Spleen (tissue), 11 donors: ENCODE measurements at regions not wholly inside any gene's neighbourhood (a gene's known extent, or its start where the extent isn't known, plus 50 kb on each side); places are given as distances from the start of the nearest gene placed in this dataset.

Experiments
- DNase-seq: peaks from one replicate; pipeline ENCODE4 v3.0.0-alpha.2; 2020
- H3K27ac ChIP-seq, 8 donors: fragments of 200-600 bp; sonication (generic) in 7 of 8; 1 replicate in 4 of 8; 2 replicates in 4 of 8; pipeline versions ENCODE4 v1.5.0 to v1.8.0; 2016 to 2021; ENCODE audit warnings: inconsistent platforms in 4 of 8, mild to moderate bottlenecking in 4 of 8, moderate library complexity in 1 of 8
- H3K27me3 ChIP-seq, 7 donors: fragments of 200-600 bp; sonication (generic) in 6 of 7; replicated peaks in 1 of 7; 1 replicate in 4 of 7; 2 replicates in 3 of 7; pipeline versions ENCODE4 v1.5.0 to v1.8.0; 2016 to 2021; ENCODE audit warnings: inconsistent platforms in 3 of 7, mild to moderate bottlenecking in 1 of 7
- H3K36me3 ChIP-seq, 6 donors: fragments of 200-600 bp; sonication (generic) in 5 of 6; 1 replicate in 4 of 6; 2 replicates in 2 of 6; pipeline versions ENCODE4 v1.5.0 to v1.8.0; 2016 to 2021; ENCODE audit warnings: inconsistent platforms in 2 of 6
- H3K4me1 ChIP-seq, 6 donors: fragments of 200-600 bp; sonication (generic) in 5 of 6; 1 replicate in 3 of 6; 2 replicates in 3 of 6; pipeline versions ENCODE4 v1.5.0 to v1.8.0; 2016 to 2021; ENCODE audit warnings: inconsistent platforms in 3 of 6
- H3K4me3 ChIP-seq, 8 donors: fragments of 200-600 bp; sonication (generic) in 7 of 8; 1 replicate in 4 of 8; 2 replicates in 4 of 8; pipeline versions ENCODE4 v1.5.0 to v1.8.0; 2016 to 2021; ENCODE audit warnings: inconsistent platforms in 4 of 8, mild to moderate bottlenecking in 4 of 8, moderate library complexity in 2 of 8
- H3K9me3 ChIP-seq, 8 donors: fragments of 200-600 bp; sonication (generic) in 7 of 8; 1 replicate in 4 of 8; 2 replicates in 4 of 8; pipeline versions ENCODE4 v1.5.0 to v1.8.0; 2016 to 2021; ENCODE audit warnings: inconsistent platforms in 4 of 8
- CTCF ChIP-seq, 11 experiments: fragments of 200-600 bp in 7 of 11; fragments of 450-650 bp in 4 of 11; sonication (generic) in 4 of 11; IDR thresholded peaks in 8 of 11; conservative IDR thresholded peaks in 3 of 11; 1 replicate in 7 of 11; 2 replicates in 4 of 11; pipeline versions ENCODE4 v1.4.0 to v1.8.0; 2016 to 2021; ENCODE audit warnings: antibody characterized with exemption in 11 of 11, inconsistent platforms in 4 of 11, mild to moderate bottlenecking in 1 of 11
- POLR2A ChIP-seq, 3 donors: fragments of 450-650 bp; IDR thresholded peaks; one replicate each; pipeline ENCODE4 v1.5.1; 2017; ENCODE audit warnings: antibody characterized with exemption in 3 of 3, mild to moderate bottlenecking in 1 of 3
- POLR2AphosphoS5 ChIP-seq, 3 donors: sonication (generic); formaldehyde crosslinking; IDR thresholded peaks; one replicate each; pipeline ENCODE4 v1.5.1; 2017; ENCODE audit warnings: antibody characterized with exemption in 3 of 3
- WGBS, 5 donors: extraction: QIAGEN DNeasy Blood & Tissue Kit in 3 of 5; methylation state at CpG; one replicate each; pipeline versions ENCODE4 v1.1.5 to v1.1.7; 2013 to 2018; 5-methylcytosine and 5-hydroxymethylcytosine counted together
- intact Hi-C: fragments of 100-400 bp; cut with DNase I; formaldehyde crosslinking; loops from one replicate; pipeline ENCODE4 v1.15.0; 2023; ENCODE audit warnings: low total_unique reads
- donor health status: healthy with polysubstance abuse.
- donor health status: DM: no; HTN: no; CAD: no; lungs with moderate emphysema.
- donor health status: DM: no; HTN: no; CAD: no.
- donor health status: Bipolar disorder and iron deficiency.
- donor health status: healthy.
- donor health status: DM: no; HTN: no; CAD: no.
- donor health status: DM: yes; HTN: yes; CAD: no.

GRCh38 chr5:125974679-125975078 lies 448.5 kb upstream of the GRAMD2B start:
- TF ChIP-seq POLR2AphosphoS5 (IDR thresholded peaks at IDR 0.05): no peak
- no peak for TF ChIP-seq POLR2A (IDR thresholded peaks at IDR 0.05)
- no peak for TF ChIP-seq CTCF (IDR thresholded peaks at IDR 0.05 in 8 of 11, conservative IDR thresholded peaks at IDR 0.05 in 3 of 11)
- intact Hi-C loops: no loop called here
- Histone ChIP-seq H3K9me3 (no peaks in the 10 kb centered on the region), H3K27ac (no peak overlapping the region), H3K4me1 (no peaks in the 10 kb centered on the region), H3K36me3 (no peaks in the 10 kb centered on the region), H3K4me3 (no peak overlapping the region), H3K27me3 (no peaks in the 10 kb centered on the region)
- DNase-seq: no peak
- 80 to 88% (median 87%) methylated on average over 3 of the region's 3 CpGs for WGBS, 5 donors

- no peaks in the 10 kb centered on the region for H3K9me3 ChIP-seq
- H3K4me3 ChIP-seq: no peak overlapping the region
- H3K36me3 ChIP-seq: no peaks in the 10 kb centered on the region
- DNase-seq: no peak
- WGBS, 5 donors: 73 to 93% (median 80%) methylated on average over 2 of the region's 2 CpGs
- no peak for TF ChIP-seq POLR2A (IDR thresholded peaks at IDR 0.05)
- TF ChIP-seq POLR2AphosphoS5 (IDR thresholded peaks at IDR 0.05): no peak
- no peak for TF ChIP-seq CTCF (IDR thresholded peaks at IDR 0.05 in 8 of 11, conservative IDR thresholded peaks at IDR 0.05 in 3 of 11)
- H3K27me3 ChIP-seq: no peaks in the 10 kb centered on the region
- H3K27ac ChIP-seq: no peak overlapping the region
- H3K4me1 ChIP-seq: no peaks in the 10 kb centered on the region
- intact Hi-C loops: no loop called here
Observed at GRCh38 chr5:125976421-125977000, 446.7 kb upstream of the GRAMD2B start.

- H3K36me3 ChIP-seq: no peaks in the 10 kb centered on the region
- no peak overlapping the region for H3K27ac ChIP-seq
- no peaks in the 10 kb centered on the region for H3K27me3 ChIP-seq
- H3K4me1 ChIP-seq: no peaks in the 10 kb centered on the region
- TF ChIP-seq POLR2AphosphoS5 (IDR thresholded peaks at IDR 0.05) (no peak), CTCF (IDR thresholded peaks at IDR 0.05 in 8 of 11, conservative IDR thresholded peaks at IDR 0.05 in 3 of 11) (no peak), POLR2A (IDR thresholded peaks at IDR 0.05) (no peak)
- no peaks in the 10 kb centered on the region for H3K9me3 ChIP-seq
- 83 to 92% (median 87%) methylated on average over 3 of the region's 3 CpGs for WGBS, 5 donors
- no peak overlapping the region for H3K4me3 ChIP-seq
- intact Hi-C loops: no loop called here
- no peak for DNase-seq
Observed at GRCh38 chr5:125978015-125978414, 445.2 kb upstream of the GRAMD2B start.

GRCh38 chr5:125979636-125980035 lies 443.6 kb upstream of the GRAMD2B start:
- DNase-seq: no peak
- H3K4me1 ChIP-seq: no peaks in the 10 kb centered on the region
- H3K9me3 ChIP-seq: peaks cover 0 to 4% (median 0%) of the 10 kb centered on the region in 8 donors
- TF ChIP-seq POLR2AphosphoS5 (IDR thresholded peaks at IDR 0.05): no peak
- TF ChIP-seq CTCF (IDR thresholded peaks at IDR 0.05 in 8 of 11, conservative IDR thresholded peaks at IDR 0.05 in 3 of 11): no peak
- TF ChIP-seq POLR2A (IDR thresholded peaks at IDR 0.05): no peak
- intact Hi-C loops: no loop called here
- H3K27ac ChIP-seq: no peak overlapping the region
- H3K36me3 ChIP-seq: no peaks in the 10 kb centered on the region
- WGBS, 5 donors: 81 to 91% (median 86%) methylated on average over 4 of the region's 4 CpGs
- no peak overlapping the region for H3K4me3 ChIP-seq
- no peaks in the 10 kb centered on the region for H3K27me3 ChIP-seq
